GDM1 (cell line): ENCODE measurements at regions not wholly inside any gene's neighbourhood (a gene's known extent, or its start where the extent isn't known, plus 50 kb on each side); places are given as distances from the start of the nearest gene placed in this dataset.
"Not testable (repeated sequence)": the region's sequence is repeated elsewhere in the genome, so short reads cannot be mapped to it uniquely, and the experiment has no call there.

ENCODE experiments used
- DNase-seq: peaks from one replicate; lab custom pipeline; 2025; lab: John Stamatoyannopoulos, UW

GRCh38 chr11:38582151-38582550, 1984.1 kb upstream of the RAG2 start:
- no peak for DNase-seq

DNA sequence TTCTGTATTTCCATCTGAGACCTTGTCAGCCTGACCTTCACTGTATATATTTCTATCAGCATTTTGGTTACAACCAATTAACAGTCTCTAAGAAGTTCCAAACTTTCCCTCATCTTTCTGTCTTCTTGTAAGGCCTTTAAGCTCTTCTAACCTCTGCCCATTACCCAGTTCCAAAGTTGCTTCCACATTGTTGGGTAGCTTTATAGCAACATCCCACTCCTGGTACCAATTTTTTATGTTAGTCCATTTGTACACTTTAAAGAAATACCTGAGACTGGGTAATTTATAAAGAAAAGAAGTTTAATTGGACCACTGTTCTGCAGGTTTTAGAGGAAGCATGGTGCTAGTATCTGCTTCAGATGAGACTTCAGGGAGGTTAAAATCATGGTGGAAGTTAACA, 1979.7 kb upstream of the RAG2 start:
- DNase-seq, result no peak

GRCh38 chr11:38562562-38562961, 1964.5 kb upstream of the RAG2 start:
- no peak for DNase-seq

GRCh38 chr11:38553148-38553547, 1955.1 kb upstream of the RAG2 start:
- DNase-seq, result no peak

DNA sequence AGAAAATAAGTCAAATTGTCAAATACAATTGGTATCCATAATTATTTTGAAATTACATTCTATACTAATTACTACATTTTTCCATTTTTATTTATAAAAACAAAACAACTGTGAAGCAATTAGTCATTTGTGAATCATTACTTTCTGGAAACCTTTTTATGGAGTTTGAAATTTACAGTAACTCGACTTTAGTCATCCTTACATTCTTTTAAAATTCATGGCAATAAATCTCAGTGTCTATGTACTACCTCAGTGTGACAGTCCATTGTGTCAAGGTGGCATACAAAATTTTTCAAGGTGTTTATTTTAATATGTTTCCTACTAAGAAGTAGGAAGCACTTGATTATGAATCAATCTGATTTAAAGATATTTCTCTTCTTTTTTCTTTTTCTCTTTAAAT, 1949.4 kb upstream of the RAG2 start:
- DNase-seq, result no peak

- no peak for DNase-seq
These were observed 1946.0 kb upstream of the RAG2 start for GRCh38 chr11:38543986-38544385.

GRCh38 chr11:38543311-38543710, 1945.3 kb upstream of the RAG2 start:
- DNase-seq, result no peak

GRCh38 chr11:38538866-38539680, 1941.0 kb upstream of the RAG2 start:
- DNase-seq, result no peak

GRCh38 chr11:38530226-38530625, 1932.2 kb upstream of the RAG2 start:
- no peak for DNase-seq

DNA sequence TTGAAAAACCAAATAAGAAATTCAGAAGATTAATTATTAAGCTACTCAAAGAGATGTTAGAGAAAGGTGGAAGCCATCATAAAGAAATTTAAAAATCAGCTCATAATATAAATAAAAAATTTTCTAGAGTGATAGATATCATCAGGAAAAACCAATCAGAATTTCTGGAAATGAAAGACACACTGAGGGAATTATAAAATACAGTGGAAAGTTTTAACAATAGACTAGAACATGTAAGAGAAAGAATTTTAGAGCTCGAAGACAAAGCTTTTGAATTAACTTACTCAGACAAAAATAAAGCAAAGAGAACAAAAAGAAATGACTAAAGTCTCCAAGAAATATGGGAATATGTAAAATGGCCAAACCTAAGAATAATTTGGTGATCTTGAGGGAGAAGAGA, 1926.9 kb upstream of the RAG2 start:
- no peak for DNase-seq

GRCh38 chr11:38517991-38518390, 1920.0 kb upstream of the RAG2 start:
- DNase-seq, result no peak

DNA sequence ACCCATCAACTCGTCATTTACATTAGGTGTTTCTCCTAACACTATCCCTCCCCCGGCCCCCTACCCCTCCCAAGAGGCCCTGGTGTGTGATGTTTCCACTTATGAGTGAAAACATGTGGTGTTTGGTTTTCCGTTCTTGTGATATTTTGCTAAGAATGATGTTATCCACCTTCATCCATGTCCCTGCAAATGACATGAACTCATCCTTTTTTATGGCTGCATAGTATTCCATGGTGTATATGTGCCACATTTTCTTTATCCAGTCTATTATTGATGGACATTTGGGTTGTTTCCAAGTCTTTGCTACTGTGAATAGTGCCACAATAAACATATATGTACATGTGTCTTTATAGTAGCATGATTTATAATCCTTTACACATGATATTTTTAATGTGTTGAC, 1914.8 kb upstream of the RAG2 start:
- DNase-seq, result not testable (repeated sequence)

GRCh38 chr11:38510041-38510440, 1912.0 kb upstream of the RAG2 start:
- no peak for DNase-seq

GRCh38 chr11:38503876-38504275, 1905.8 kb upstream of the RAG2 start:
- DNase-seq, result no peak

DNA sequence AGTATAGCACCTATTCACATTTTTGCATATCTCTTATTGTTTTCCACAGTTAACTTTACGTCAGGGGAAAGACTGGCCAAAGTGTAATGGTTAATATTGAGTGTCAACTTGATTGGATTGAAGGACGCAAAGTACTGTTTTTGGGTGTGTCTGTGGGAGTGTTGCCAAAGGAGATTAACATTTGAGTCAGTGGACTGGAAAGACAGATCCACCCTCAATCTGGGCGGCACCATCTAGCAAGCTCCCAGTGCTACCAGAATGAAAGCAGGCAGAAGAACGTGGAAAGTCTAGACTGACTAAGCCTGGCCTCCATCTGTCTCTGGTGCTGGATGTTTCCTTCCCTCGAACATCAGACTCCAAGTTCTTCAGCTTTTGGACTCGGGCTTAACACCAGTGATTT, 1900.7 kb upstream of the RAG2 start:
- DNase-seq, result no peak

DNA sequence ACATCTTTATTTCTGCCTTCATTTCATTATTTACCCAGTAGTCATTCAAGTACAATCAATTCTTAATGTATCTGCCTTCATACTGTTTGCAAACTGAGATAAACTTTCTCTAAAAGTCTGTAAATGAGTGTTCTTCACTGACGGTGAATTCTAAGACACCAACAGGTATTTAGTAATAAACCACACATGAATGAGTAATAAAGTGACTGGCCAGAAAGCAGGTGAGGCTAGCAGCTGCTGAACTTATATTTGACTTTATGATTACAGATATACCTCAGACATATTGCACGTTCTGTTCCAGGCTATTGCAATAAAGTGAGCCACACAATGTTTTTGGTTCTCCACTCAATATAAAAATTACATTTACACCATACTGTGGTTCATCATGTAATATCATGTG, 1894.0 kb upstream of the RAG2 start:
- DNase-seq, result no peak

GRCh38 chr11:38481391-38481790, 1883.4 kb upstream of the RAG2 start:
- no peak for DNase-seq

- DNase-seq, result no peak
These were observed 1879.0 kb upstream of the RAG2 start for GRCh38 chr11:38476808-38477575.

DNA sequence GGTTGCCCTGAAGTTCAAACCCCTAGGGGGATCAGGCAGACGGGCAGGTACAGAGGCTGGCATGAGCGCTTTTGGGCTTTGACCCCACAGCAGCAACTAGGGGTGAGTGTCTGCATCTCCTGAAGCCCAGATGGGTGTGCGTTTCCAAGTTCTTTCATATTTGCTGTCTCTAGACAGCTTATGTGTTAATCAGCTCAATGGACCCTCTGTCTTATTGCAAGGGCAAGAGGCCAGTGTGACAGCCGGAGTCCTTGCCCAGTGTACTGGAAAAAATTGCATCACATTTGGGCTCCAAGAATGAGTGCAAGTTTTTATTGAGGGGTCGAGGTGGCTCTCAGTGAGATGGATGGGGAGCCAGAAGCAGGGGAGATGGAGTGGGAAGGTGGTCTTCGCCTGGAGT, 1863.7 kb upstream of the RAG2 start:
- DNase-seq, result no peak

- no peak for DNase-seq
These were observed 1862.9 kb upstream of the RAG2 start for GRCh38 chr11:38460896-38461295.

DNA sequence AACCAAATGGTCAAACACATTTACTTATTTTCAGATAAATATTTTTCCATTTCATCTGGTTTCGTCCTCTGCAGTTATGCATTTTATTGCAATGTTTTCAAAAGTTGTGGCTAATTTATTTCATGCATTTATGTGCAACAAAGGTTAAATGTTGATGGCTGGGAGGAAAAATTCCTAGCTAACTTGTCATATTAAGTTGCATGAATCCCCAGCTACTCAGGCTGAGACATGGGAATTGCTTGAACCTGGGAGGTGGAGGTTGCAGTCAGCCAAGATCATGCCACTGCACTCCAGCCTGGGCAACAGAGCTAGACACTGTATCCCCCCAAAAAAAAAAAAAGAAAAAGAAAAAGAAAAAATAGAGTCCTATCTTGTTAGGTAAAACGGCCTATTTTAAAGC, 1862.4 kb upstream of the RAG2 start:
- no peak for DNase-seq

DNA sequence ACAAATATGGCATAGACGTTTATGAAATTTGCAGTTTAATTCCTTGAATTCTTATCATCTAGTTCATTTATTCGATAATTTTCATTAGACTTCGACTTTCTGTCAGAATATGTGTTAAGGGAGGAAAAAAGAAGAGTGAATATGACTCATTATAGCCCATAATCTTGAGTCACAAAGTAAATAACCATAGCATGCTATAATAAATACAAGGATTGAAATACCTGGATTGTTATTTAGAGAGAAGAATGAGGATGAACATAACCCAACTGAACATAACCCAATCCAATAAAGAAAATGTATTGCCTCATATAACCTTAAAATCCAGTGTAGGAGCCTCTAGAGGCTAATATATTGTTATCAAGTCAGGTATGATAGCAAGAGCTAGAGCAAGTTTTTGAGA, 1858.3 kb upstream of the RAG2 start:
- no peak for DNase-seq

- no peak for DNase-seq
These were observed 1850.2 kb upstream of the RAG2 start for GRCh38 chr11:38448284-38448683.

- DNase-seq, result no peak
These were observed 1848.3 kb upstream of the RAG2 start for GRCh38 chr11:38446336-38446735.
